ENCODE measurements at regions not wholly inside any gene's neighbourhood (a gene's known extent, or its start where the extent isn't known, plus 50 kb on each side); places are given as distances from the start of the nearest gene placed in this dataset.

GRCh38 chr1:116246174-116246573, 126.9 kb upstream of the ATP1A1 start (continued):
- TF ChIP-seq USF1 (IDR thresholded peaks at IDR 0.05; ENCODE audit: borderline replicate concordance, low read depth) (no peak), PBX3 (IDR thresholded peaks at IDR 0.05) (no peak), FOSL2 (IDR thresholded peaks at IDR 0.05; ENCODE audit: borderline replicate concordance, low read depth) (no peak), MXI1 (IDR thresholded peaks at IDR 0.05; ENCODE audit: low read depth, low read length) (no peak)

- no peaks in the 10 kb centered on the region for H3K9me3 ChIP-seq
- H3K4me1 ChIP-seq (ENCODE audit: control insufficient read depth in 1 of 2, insufficient read depth in 2 of 2, low read depth in 1 of 2, low read length in 1 of 2) = no peaks in the 10 kb centered on the region; a peak in 2 of 4 replicates
- DNase-seq = no peak
- no peak overlapping the region for H2AFZ ChIP-seq (ENCODE audit: low read depth)
- no peaks in the 10 kb centered on the region for H3K79me2 ChIP-seq (ENCODE audit: insufficient read depth)
- H3K4me3 ChIP-seq (ENCODE audit: low read depth in 2 of 2, low read length in 1 of 2) = no peak overlapping the region
- H3K9me2 ChIP-seq = no peaks in the 10 kb centered on the region
- 4% methylated on average over 1 of the region's 1 CpG for WGBS (ENCODE audit: low lambda C conversion rate)
- TF ChIP-seq USF2 (IDR thresholded peaks at IDR 0.05; ENCODE audit: borderline replicate concordance, low read depth, low read length) = no peak
- no peak for TF ChIP-seq CTCF (IDR thresholded peaks at IDR 0.05)
- TF ChIP-seq PBX3 (IDR thresholded peaks at IDR 0.05) = no peak
- TF ChIP-seq YY1 (IDR thresholded peaks at IDR 0.05; ENCODE audit: low read depth) = no peak
- no peak for TF ChIP-seq TAF1 (IDR thresholded peaks at IDR 0.05; ENCODE audit: borderline replicate concordance, low read depth, low read length)
- TF ChIP-seq GABPA (IDR thresholded peaks at IDR 0.05; ENCODE audit: low read depth) = no peak
- no peak for TF ChIP-seq MXI1 (IDR thresholded peaks at IDR 0.05; ENCODE audit: low read depth, low read length)
- no peak for TF ChIP-seq EP300 (IDR thresholded peaks at IDR 0.05; ENCODE audit: borderline replicate concordance in 1 of 2, low read depth in 1 of 2, low read length in 1 of 2)
- no peak for TF ChIP-seq JUND (IDR thresholded peaks at IDR 0.05)
- TF ChIP-seq TEAD4 (IDR thresholded peaks at IDR 0.05; ENCODE audit: borderline replicate concordance, insufficient read depth) = no peak
- TF ChIP-seq FOXJ3 (CRISPR knock-in tag; IDR thresholded peaks at IDR 0.05) = no peak
- TF ChIP-seq REST (IDR thresholded peaks at IDR 0.05; ENCODE audit: low read depth, low read length) = no peak
- no peak for TF ChIP-seq IRF3 (IDR thresholded peaks at IDR 0.05; ENCODE audit: low read depth, low read length)
- TF ChIP-seq MAX (IDR thresholded peaks at IDR 0.05; ENCODE audit: low read depth) = no peak
- TF ChIP-seq RCOR1 (IDR thresholded peaks at IDR 0.05; ENCODE audit: low read length) = no peak
- H3K27ac ChIP-seq (ENCODE audit: low read depth in 2 of 2, low read length in 1 of 2) = no peak overlapping the region
- no peaks in the 10 kb centered on the region for H3K27me3 ChIP-seq (ENCODE audit: insufficient read depth)
- no peaks in the 10 kb centered on the region for H4K20me1 ChIP-seq (ENCODE audit: insufficient read depth)
- POLR2A ChIA-PET = no interaction called here
- H3K9ac ChIP-seq = no peak overlapping the region
- no peak overlapping the region for H3K4me2 ChIP-seq
- CTCF ChIA-PET = interaction anchor here (1.0 kb wide), 1 partner anchor 247 kb away, joined by 3 read pairs; no protein-coding TSS in a partner anchor
- no peaks in the 10 kb centered on the region for H3F3A ChIP-seq (replicated peaks; ENCODE audit: insufficient read depth)
- no peaks in the 10 kb centered on the region for H3K36me3 ChIP-seq (replicated peaks in 1 of 2; ENCODE audit: control insufficient read depth in 1 of 2, insufficient read depth in 2 of 2, low read length in 1 of 2)
These were observed 120.8 kb upstream of the ATP1A1 start for GRCh38 chr1:116252271-116252670.

Measured in SK-N-SH (cell line).